ENCODE measurements at regions not wholly inside any gene's neighbourhood (a gene's known extent, or its start where the extent isn't known, plus 50 kb on each side); places are given as distances from the start of the nearest gene placed in this dataset.

GRCh38 chr12:124683152-124684124 lies 116.0 kb upstream of the NCOR2 start:
- Histone ChIP-seq H3K27me3 (ENCODE audit: insufficient read depth, low read length, poor library complexity) (no peaks in the 10 kb centered on the region), H3K36me3 (ENCODE audit: insufficient read depth, low read length) (no peaks in the 10 kb centered on the region), H3K4me2 (ENCODE audit: insufficient read depth, low read length) (no peak overlapping the region), H2AFZ (ENCODE audit: low read depth, low read length) (no peak overlapping the region), H3K9me3 (ENCODE audit: insufficient read depth, low read length, severe bottlenecking) (no peaks in the 10 kb centered on the region), H3K4me1 (ENCODE audit: insufficient read depth, low read length) (peaks cover 28% of the 10 kb centered on the region), H3K27ac (ENCODE audit: low read length) (no peak overlapping the region), H4K20me1 (ENCODE audit: insufficient read depth, low read length) (no peaks in the 10 kb centered on the region), H3K4me3 (ENCODE audit: low read depth in 1 of 2, low read length in 2 of 2) (no peak overlapping the region), H3K79me2 (ENCODE audit: insufficient read depth, low read length) (no peaks in the 10 kb centered on the region), H3K9ac (ENCODE audit: low read depth, low read length) (no peak overlapping the region)
- ATAC-seq (ENCODE audit: insufficient read depth, low read depth): no peak
- TF ChIP-seq CTCF (IDR thresholded peaks at IDR 0.05; ENCODE audit: borderline replicate concordance, extremely low read depth, low read length, poor library complexity, severe bottlenecking): no peak
- TF ChIP-seq EZH2 (IDR thresholded peaks at IDR 0.05; ENCODE audit: borderline replicate concordance, low read depth, low read length, severe bottlenecking): no peak
- no peak for DNase-seq

- TF ChIP-seq EZH2 (IDR thresholded peaks at IDR 0.05; ENCODE audit: borderline replicate concordance, low read depth, low read length, severe bottlenecking) (no peak), CTCF (IDR thresholded peaks at IDR 0.05; ENCODE audit: borderline replicate concordance, extremely low read depth, low read length, poor library complexity, severe bottlenecking) (no peak)
- no peaks in the 10 kb centered on the region for H4K20me1 ChIP-seq (ENCODE audit: insufficient read depth, low read length)
- no peaks in the 10 kb centered on the region for H3K36me3 ChIP-seq (ENCODE audit: insufficient read depth, low read length)
- DNase-seq (no peak), ATAC-seq (ENCODE audit: insufficient read depth, low read depth) (no peak)
- no peak overlapping the region for H3K4me2 ChIP-seq (ENCODE audit: insufficient read depth, low read length)
- no peaks in the 10 kb centered on the region for H3K27me3 ChIP-seq (ENCODE audit: insufficient read depth, low read length, poor library complexity)
- H3K79me2 ChIP-seq (ENCODE audit: insufficient read depth, low read length): no peaks in the 10 kb centered on the region
- no peak overlapping the region for H2AFZ ChIP-seq (ENCODE audit: low read depth, low read length)
- no peak overlapping the region for H3K9ac ChIP-seq (ENCODE audit: low read depth, low read length)
- no peak overlapping the region for H3K27ac ChIP-seq (ENCODE audit: low read length)
- H3K9me3 ChIP-seq (ENCODE audit: insufficient read depth, low read length, severe bottlenecking): no peaks in the 10 kb centered on the region
- H3K4me3 ChIP-seq (ENCODE audit: low read depth in 1 of 2, low read length in 2 of 2): no peak overlapping the region
- peaks cover 20% of the 10 kb centered on the region for H3K4me1 ChIP-seq (ENCODE audit: insufficient read depth, low read length)
Observed at GRCh38 chr12:124682425-124683151, 115.2 kb upstream of the NCOR2 start.

GRCh38 chr12:124681779-124682391 lies 114.5 kb upstream of the NCOR2 start:
- no peaks in the 10 kb centered on the region for H3K79me2 ChIP-seq (ENCODE audit: insufficient read depth, low read length)
- no peak overlapping the region for H3K4me2 ChIP-seq (ENCODE audit: insufficient read depth, low read length)
- H3K27ac ChIP-seq (ENCODE audit: low read length): no peak overlapping the region
- peaks cover 13% of the 10 kb centered on the region for H3K4me1 ChIP-seq (ENCODE audit: insufficient read depth, low read length)
- ATAC-seq (ENCODE audit: insufficient read depth, low read depth) (no peak), DNase-seq (no peak)
- no peak overlapping the region for H3K4me3 ChIP-seq (ENCODE audit: low read depth in 1 of 2, low read length in 2 of 2)
- no peak for TF ChIP-seq CTCF (IDR thresholded peaks at IDR 0.05; ENCODE audit: borderline replicate concordance, extremely low read depth, low read length, poor library complexity, severe bottlenecking)
- no peak for TF ChIP-seq EZH2 (IDR thresholded peaks at IDR 0.05; ENCODE audit: borderline replicate concordance, low read depth, low read length, severe bottlenecking)
- no peaks in the 10 kb centered on the region for H3K9me3 ChIP-seq (ENCODE audit: insufficient read depth, low read length, severe bottlenecking)
- no peaks in the 10 kb centered on the region for H3K27me3 ChIP-seq (ENCODE audit: insufficient read depth, low read length, poor library complexity)
- H3K36me3 ChIP-seq (ENCODE audit: insufficient read depth, low read length): no peaks in the 10 kb centered on the region
- H4K20me1 ChIP-seq (ENCODE audit: insufficient read depth, low read length): no peaks in the 10 kb centered on the region
- H3K9ac ChIP-seq (ENCODE audit: low read depth, low read length): no peak overlapping the region
- H2AFZ ChIP-seq (ENCODE audit: low read depth, low read length): no peak overlapping the region
